ENCODE measurements at regions not wholly inside any gene's neighbourhood (a gene's known extent, or its start where the extent isn't known, plus 50 kb on each side); places are given as distances from the start of the nearest gene placed in this dataset.
A peak's percentile ranks its signal among the peaks of the same experiment; 100 is the strongest.

- DNase-seq: no peak
Measured at GRCh38 chr17:52306314-52306713, 147.8 kb upstream of the CA10 start.

GRCh38 chr17:52298881-52299280 lies 140.4 kb upstream of the CA10 start:
- no peak for DNase-seq

- DNase-seq: no peak
Measured at GRCh38 chr17:52297230-52298010, 138.9 kb upstream of the CA10 start.

- DNase-seq: no peak
Measured at GRCh38 chr17:52294301-52294700, 135.8 kb upstream of the CA10 start.

GRCh38 chr17:52287611-52288010 lies 129.1 kb upstream of the CA10 start:
- no peak for DNase-seq

GRCh38 chr17:52283872-52284271 lies 125.4 kb upstream of the CA10 start:
- DNase-seq: no peak

- no peak for DNase-seq
Measured at GRCh38 chr17:52276381-52277008, 118.0 kb upstream of the CA10 start.

- no peak for DNase-seq
Measured at GRCh38 chr17:52271781-52272180, 113.3 kb upstream of the CA10 start.

- no peak for DNase-seq
Measured at GRCh38 chr17:52255347-52255746, 96.8 kb upstream of the CA10 start.

GRCh38 chr17:52244689-52245088 lies 86.2 kb upstream of the CA10 start:
- DNase-seq: no peak

- DNase-seq: no peak
Measured at GRCh38 chr17:52242268-52242667, 83.8 kb upstream of the CA10 start.

- DNase-seq: no peak
Measured at GRCh38 chr17:52237151-52237550, 78.6 kb upstream of the CA10 start.

- DNase-seq: no peak
Measured at GRCh38 chr17:52235516-52235915, 77.0 kb upstream of the CA10 start.

GRCh38 chr17:52233632-52234031 lies 75.1 kb upstream of the CA10 start:
- DNase-seq: no peak

- peak; percentile 29 for DNase-seq
Measured at GRCh38 chr17:52233176-52233575, 74.7 kb upstream of the CA10 start.

- no peak for DNase-seq
Measured at GRCh38 chr17:52228823-52229222, 70.3 kb upstream of the CA10 start.

- DNase-seq: no peak
Measured at GRCh38 chr17:52227926-52228325, 69.4 kb upstream of the CA10 start.

GRCh38 chr17:52213451-52213850 lies 54.9 kb upstream of the CA10 start:
- DNase-seq: no peak

GRCh38 chr17:52212851-52213250 lies 54.3 kb upstream of the CA10 start:
- DNase-seq: no peak

- DNase-seq: no peak
Measured at GRCh38 chr17:52209507-52209906, 51.0 kb upstream of the CA10 start.

Data from kidney glomerular epithelial cell (primary cell).